ENCODE measurements at regions not wholly inside any gene's neighbourhood (a gene's known extent, or its start where the extent isn't known, plus 50 kb on each side); places are given as distances from the start of the nearest gene placed in this dataset.

- Histone ChIP-seq H3K9ac (ENCODE audit: insufficient read depth, low read depth, low read length) (no peak overlapping the region), H3K4me1 (ENCODE audit: insufficient read depth, low read length) (no peaks in the 10 kb centered on the region), H2AFZ (ENCODE audit: low read length) (no peak overlapping the region), H3K27ac (ENCODE audit: extremely low read length, insufficient read depth, low read length) (no peak overlapping the region), H3K4me3 (replicated peaks in 1 of 3; ENCODE audit: insufficient read depth in 1 of 3, low read depth in 2 of 3, low read length in 3 of 3) (no peak overlapping the region), H3K27me3 (ENCODE audit: control insufficient read depth in 1 of 2, insufficient read depth in 2 of 2, low read length in 2 of 2) (no peaks in the 10 kb centered on the region), H3K4me2 (ENCODE audit: low read depth, low read length) (no peak overlapping the region), H4K20me1 (ENCODE audit: insufficient read depth, low read length) (no peaks in the 10 kb centered on the region), H3K79me2 (ENCODE audit: insufficient read depth, low read length) (no peaks in the 10 kb centered on the region), H3K9me3 (ENCODE audit: low read length) (no peaks in the 10 kb centered on the region), H3K36me3 (replicated peaks in 1 of 2; ENCODE audit: control insufficient read depth in 1 of 2, insufficient read depth in 2 of 2, low read length in 2 of 2) (no peaks in the 10 kb centered on the region)
- WGBS (ENCODE audit: low lambda C conversion rate): 26% methylated on average over 4 of the region's 4 CpGs
- TF ChIP-seq CC2D1A (CRISPR knock-in tag; IDR thresholded peaks at IDR 0.05) (no peak), MAFF (IDR thresholded peaks at IDR 0.05; ENCODE audit: low read depth, low read length) (peak; percentile 91), CBX2 (IDR thresholded peaks at IDR 0.05; ENCODE audit: low read depth, low read length) (0 out of 2 replicates have a peak, but pooled peaks have one; percentile 43), CBX2 (CRISPR knock-in tag; IDR thresholded peaks at IDR 0.05; ENCODE audit: low read depth) (no peak), MAFK (conservative IDR thresholded peaks at IDR 0.05 in 1 of 2, IDR thresholded peaks at IDR 0.05 in 1 of 2; ENCODE audit: low read length in 2 of 2) (peak; percentile 90 to 93), MATR3 (CRISPR knock-in tag; IDR thresholded peaks at IDR 0.05) (no peak), ZNF770 (CRISPR knock-in tag; IDR thresholded peaks at IDR 0.05) (no peak)
- POLR2A ChIA-PET: no interaction called here
- BruUV-seq (replicated peaks): no TSS peak
- ATAC-seq: no peak
- DNase-seq (ENCODE audit: low spot score): no peak
- FAIRE-seq: no peak
- intact Hi-C loops (cut with micrococcal nuclease; ENCODE audit: unreplicated experiment): no loop called here
- in situ Hi-C loops (cut with HindIII; ENCODE audit: extremely low pct_ligation_motif_present, low pct_unique_long_range_greater_than_20kb): no loop called here
- CTCF ChIA-PET (ENCODE audit: low intra/inter-chr PET ratio, low total read pairs): no interaction called here
Observed at GRCh38 chr6:25025248-25025918, 89.6 kb upstream of the RIPOR2 start.

- Histone ChIP-seq H3K27ac (ENCODE audit: extremely low read length, insufficient read depth, low read length) (no peak overlapping the region), H3K9me3 (ENCODE audit: low read length) (no peaks in the 10 kb centered on the region), H3K4me1 (ENCODE audit: insufficient read depth, low read length) (no peaks in the 10 kb centered on the region), H3K36me3 (replicated peaks in 1 of 2; ENCODE audit: control insufficient read depth in 1 of 2, insufficient read depth in 2 of 2, low read length in 2 of 2) (no peaks in the 10 kb centered on the region), H3K79me2 (ENCODE audit: insufficient read depth, low read length) (no peaks in the 10 kb centered on the region), H3K4me2 (ENCODE audit: low read depth, low read length) (no peak overlapping the region), H3K9ac (ENCODE audit: insufficient read depth, low read depth, low read length) (no peak overlapping the region), H2AFZ (ENCODE audit: low read length) (no peak overlapping the region), H4K20me1 (ENCODE audit: insufficient read depth, low read length) (no peaks in the 10 kb centered on the region), H3K4me3 (replicated peaks in 1 of 3; ENCODE audit: insufficient read depth in 1 of 3, low read depth in 2 of 3, low read length in 3 of 3) (no peak overlapping the region), H3K27me3 (ENCODE audit: control insufficient read depth in 1 of 2, insufficient read depth in 2 of 2, low read length in 2 of 2) (no peaks in the 10 kb centered on the region)
- FAIRE-seq (peak; percentile 49), ATAC-seq (no peak), DNase-seq (ENCODE audit: low spot score) (no peak)
- no TSS peak for BruUV-seq (replicated peaks)
- ChIA-PET CTCF (ENCODE audit: low intra/inter-chr PET ratio, low total read pairs) (no interaction called here), POLR2A (no interaction called here)
- 14% methylated on average over 2 of the region's 2 CpGs for WGBS (ENCODE audit: low lambda C conversion rate)
- in situ Hi-C loops (cut with HindIII; ENCODE audit: extremely low pct_ligation_motif_present, low pct_unique_long_range_greater_than_20kb): no loop called here
- intact Hi-C loops (cut with micrococcal nuclease; ENCODE audit: unreplicated experiment): no loop called here
- TF ChIP-seq MTF1 (CRISPR knock-in tag; IDR thresholded peaks at IDR 0.05) (no peak), ZNF710 (CRISPR knock-in tag; IDR thresholded peaks at IDR 0.05; ENCODE audit: borderline replicate concordance) (no peak), TP53 (CRISPR knock-in tag; conservative IDR thresholded peaks at IDR 0.05) (no peak), ZNF703 (CRISPR knock-in tag; IDR thresholded peaks at IDR 0.05; ENCODE audit: borderline replicate concordance) (no peak), DNMT1 (CRISPR knock-in tag; IDR thresholded peaks at IDR 0.05) (no peak), ZNF274 (CRISPR knock-in tag; IDR thresholded peaks at IDR 0.05) (no peak), ZBTB3 (CRISPR knock-in tag; IDR thresholded peaks at IDR 0.05; ENCODE audit: borderline replicate concordance, low read depth) (no peak), CAMTA2 (CRISPR knock-in tag; IDR thresholded peaks at IDR 0.05; ENCODE audit: borderline replicate concordance) (no peak), NFE2 (CRISPR knock-in tag; IDR thresholded peaks at IDR 0.05) (no peak), FOXP1 (IDR thresholded peaks at IDR 0.05) (no peak), FOXP1 (CRISPR knock-in tag; IDR thresholded peaks at IDR 0.05) (no peak)
Observed at GRCh38 chr6:25025919-25026301, 90.2 kb upstream of the RIPOR2 start.
